H1 (cell line): ENCODE measurements at regions not wholly inside any gene's neighbourhood (a gene's known extent, or its start where the extent isn't known, plus 50 kb on each side); places are given as distances from the start of the nearest gene placed in this dataset.

ENCODE experiments used
- ATF3 ChIP-seq: IDR thresholded peaks from 2 replicates; pipeline ENCODE4 v1.6.1; 2011; ENCODE audit warnings: low read depth, mild to moderate bottlenecking, low read length; ENCODE audit not compliant: insufficient read depth
- HDAC6 ChIP-seq: IDR thresholded peaks from one replicate; pipeline ENCODE4 v1.7.1; 2012; ENCODE audit warnings: low read depth, mild to moderate bottlenecking, inconsistent platforms, low read length, moderate library complexity
- KDM4A ChIP-seq: IDR thresholded peaks from one replicate; pipeline ENCODE4 v1.7.1; 2012; ENCODE audit warnings: low read depth, mild to moderate bottlenecking, moderate library complexity, low read length, inconsistent platforms; ENCODE audit not compliant: severe bottlenecking
- PHF8 ChIP-seq: fragments of 200-600 bp; sonication (generic); conservative IDR thresholded peaks from 2 replicates; pipeline ENCODE4 v1.7.1; 2012; ENCODE audit warnings: low read depth, mild to moderate bottlenecking, inconsistent platforms, low read length, moderate library complexity
- RBBP5 ChIP-seq: IDR thresholded peaks from 2 replicates; pipeline ENCODE4 v1.7.1; 2012; ENCODE audit warnings: low read depth, mild to moderate bottlenecking, inconsistent platforms, low read length, moderate library complexity, borderline replicate concordance
- SIN3A ChIP-seq, 2 experiments: IDR thresholded peaks in 1 of 2; conservative IDR thresholded peaks in 1 of 2; 2 replicates each; pipeline ENCODE4 v1.6.1; 2011 to 2012; ENCODE audit warnings: low read length in 2 of 2, improper control_type of control experiment in 1 of 2, low read depth in 1 of 2, mild to moderate bottlenecking in 1 of 2
- SP2 ChIP-seq: IDR thresholded peaks from 2 replicates; pipeline ENCODE4 v1.6.1; 2012; ENCODE audit warnings: mild to moderate bottlenecking, low read length, inconsistent platforms
- SRF ChIP-seq: IDR thresholded peaks from 2 replicates; pipeline ENCODE4 v1.6.1; 2011; ENCODE audit warnings: mild to moderate bottlenecking, low read depth, low read length, moderate library complexity
- SUZ12 ChIP-seq: fragments of 200-600 bp; sonication (generic); IDR thresholded peaks from 2 replicates; pipeline ENCODE4 v1.6.1; 2012; ENCODE audit warnings: mild to moderate bottlenecking, inconsistent platforms, low read length, moderate library complexity, mixed read lengths
- TF ChIP-seq, protein P1 (sequence below): fragments of 300-600 bp; sonication (generic); IDR thresholded peaks from 2 replicates; pipeline ENCODE4 v1.7.1; 2012; ENCODE audit warnings: low read length, moderate library complexity, mild to moderate bottlenecking, inconsistent platforms; ENCODE audit not compliant: insufficient replicate concordance

- TF ChIP-seq, protein P1, sequence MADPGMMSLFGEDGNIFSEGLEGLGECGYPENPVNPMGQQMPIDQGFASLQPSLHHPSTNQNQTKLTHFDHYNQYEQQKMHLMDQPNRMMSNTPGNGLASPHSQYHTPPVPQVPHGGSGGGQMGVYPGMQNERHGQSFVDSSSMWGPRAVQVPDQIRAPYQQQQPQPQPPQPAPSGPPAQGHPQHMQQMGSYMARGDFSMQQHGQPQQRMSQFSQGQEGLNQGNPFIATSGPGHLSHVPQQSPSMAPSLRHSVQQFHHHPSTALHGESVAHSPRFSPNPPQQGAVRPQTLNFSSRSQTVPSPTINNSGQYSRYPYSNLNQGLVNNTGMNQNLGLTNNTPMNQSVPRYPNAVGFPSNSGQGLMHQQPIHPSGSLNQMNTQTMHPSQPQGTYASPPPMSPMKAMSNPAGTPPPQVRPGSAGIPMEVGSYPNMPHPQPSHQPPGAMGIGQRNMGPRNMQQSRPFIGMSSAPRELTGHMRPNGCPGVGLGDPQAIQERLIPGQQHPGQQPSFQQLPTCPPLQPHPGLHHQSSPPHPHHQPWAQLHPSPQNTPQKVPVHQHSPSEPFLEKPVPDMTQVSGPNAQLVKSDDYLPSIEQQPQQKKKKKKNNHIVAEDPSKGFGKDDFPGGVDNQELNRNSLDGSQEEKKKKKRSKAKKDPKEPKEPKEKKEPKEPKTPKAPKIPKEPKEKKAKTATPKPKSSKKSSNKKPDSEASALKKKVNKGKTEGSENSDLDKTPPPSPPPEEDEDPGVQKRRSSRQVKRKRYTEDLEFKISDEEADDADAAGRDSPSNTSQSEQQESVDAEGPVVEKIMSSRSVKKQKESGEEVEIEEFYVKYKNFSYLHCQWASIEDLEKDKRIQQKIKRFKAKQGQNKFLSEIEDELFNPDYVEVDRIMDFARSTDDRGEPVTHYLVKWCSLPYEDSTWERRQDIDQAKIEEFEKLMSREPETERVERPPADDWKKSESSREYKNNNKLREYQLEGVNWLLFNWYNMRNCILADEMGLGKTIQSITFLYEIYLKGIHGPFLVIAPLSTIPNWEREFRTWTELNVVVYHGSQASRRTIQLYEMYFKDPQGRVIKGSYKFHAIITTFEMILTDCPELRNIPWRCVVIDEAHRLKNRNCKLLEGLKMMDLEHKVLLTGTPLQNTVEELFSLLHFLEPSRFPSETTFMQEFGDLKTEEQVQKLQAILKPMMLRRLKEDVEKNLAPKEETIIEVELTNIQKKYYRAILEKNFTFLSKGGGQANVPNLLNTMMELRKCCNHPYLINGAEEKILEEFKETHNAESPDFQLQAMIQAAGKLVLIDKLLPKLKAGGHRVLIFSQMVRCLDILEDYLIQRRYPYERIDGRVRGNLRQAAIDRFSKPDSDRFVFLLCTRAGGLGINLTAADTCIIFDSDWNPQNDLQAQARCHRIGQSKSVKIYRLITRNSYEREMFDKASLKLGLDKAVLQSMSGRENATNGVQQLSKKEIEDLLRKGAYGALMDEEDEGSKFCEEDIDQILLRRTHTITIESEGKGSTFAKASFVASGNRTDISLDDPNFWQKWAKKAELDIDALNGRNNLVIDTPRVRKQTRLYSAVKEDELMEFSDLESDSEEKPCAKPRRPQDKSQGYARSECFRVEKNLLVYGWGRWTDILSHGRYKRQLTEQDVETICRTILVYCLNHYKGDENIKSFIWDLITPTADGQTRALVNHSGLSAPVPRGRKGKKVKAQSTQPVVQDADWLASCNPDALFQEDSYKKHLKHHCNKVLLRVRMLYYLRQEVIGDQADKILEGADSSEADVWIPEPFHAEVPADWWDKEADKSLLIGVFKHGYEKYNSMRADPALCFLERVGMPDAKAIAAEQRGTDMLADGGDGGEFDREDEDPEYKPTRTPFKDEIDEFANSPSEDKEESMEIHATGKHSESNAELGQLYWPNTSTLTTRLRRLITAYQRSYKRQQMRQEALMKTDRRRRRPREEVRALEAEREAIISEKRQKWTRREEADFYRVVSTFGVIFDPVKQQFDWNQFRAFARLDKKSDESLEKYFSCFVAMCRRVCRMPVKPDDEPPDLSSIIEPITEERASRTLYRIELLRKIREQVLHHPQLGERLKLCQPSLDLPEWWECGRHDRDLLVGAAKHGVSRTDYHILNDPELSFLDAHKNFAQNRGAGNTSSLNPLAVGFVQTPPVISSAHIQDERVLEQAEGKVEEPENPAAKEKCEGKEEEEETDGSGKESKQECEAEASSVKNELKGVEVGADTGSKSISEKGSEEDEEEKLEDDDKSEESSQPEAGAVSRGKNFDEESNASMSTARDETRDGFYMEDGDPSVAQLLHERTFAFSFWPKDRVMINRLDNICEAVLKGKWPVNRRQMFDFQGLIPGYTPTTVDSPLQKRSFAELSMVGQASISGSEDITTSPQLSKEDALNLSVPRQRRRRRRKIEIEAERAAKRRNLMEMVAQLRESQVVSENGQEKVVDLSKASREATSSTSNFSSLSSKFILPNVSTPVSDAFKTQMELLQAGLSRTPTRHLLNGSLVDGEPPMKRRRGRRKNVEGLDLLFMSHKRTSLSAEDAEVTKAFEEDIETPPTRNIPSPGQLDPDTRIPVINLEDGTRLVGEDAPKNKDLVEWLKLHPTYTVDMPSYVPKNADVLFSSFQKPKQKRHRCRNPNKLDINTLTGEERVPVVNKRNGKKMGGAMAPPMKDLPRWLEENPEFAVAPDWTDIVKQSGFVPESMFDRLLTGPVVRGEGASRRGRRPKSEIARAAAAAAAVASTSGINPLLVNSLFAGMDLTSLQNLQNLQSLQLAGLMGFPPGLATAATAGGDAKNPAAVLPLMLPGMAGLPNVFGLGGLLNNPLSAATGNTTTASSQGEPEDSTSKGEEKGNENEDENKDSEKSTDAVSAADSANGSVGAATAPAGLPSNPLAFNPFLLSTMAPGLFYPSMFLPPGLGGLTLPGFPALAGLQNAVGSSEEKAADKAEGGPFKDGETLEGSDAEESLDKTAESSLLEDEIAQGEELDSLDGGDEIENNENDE, result no peak
- TF ChIP-seq PHF8 (no peak), ATF3 (no peak), HDAC6 (no peak), SP2 (no peak), RBBP5 (peak; percentile 80; the same call in 1 of the 2 replicates), SIN3A (conservative IDR thresholded peaks at IDR 0.05 in 1 of 2, IDR thresholded peaks at IDR 0.05 in 1 of 2; ENCODE audit: low read depth in 1 of 2, low read length in 2 of 2) (no peak), KDM4A (peak; percentile 42), SUZ12 (no peak), SRF (no peak)
These were observed 344.0 kb upstream of the EPHA5 start (continued) for GRCh38 chr4:66014146-66014765.
